ENCODE measurements at regions not wholly inside any gene's neighbourhood (a gene's known extent, or its start where the extent isn't known, plus 50 kb on each side); places are given as distances from the start of the nearest gene placed in this dataset.

DNA sequence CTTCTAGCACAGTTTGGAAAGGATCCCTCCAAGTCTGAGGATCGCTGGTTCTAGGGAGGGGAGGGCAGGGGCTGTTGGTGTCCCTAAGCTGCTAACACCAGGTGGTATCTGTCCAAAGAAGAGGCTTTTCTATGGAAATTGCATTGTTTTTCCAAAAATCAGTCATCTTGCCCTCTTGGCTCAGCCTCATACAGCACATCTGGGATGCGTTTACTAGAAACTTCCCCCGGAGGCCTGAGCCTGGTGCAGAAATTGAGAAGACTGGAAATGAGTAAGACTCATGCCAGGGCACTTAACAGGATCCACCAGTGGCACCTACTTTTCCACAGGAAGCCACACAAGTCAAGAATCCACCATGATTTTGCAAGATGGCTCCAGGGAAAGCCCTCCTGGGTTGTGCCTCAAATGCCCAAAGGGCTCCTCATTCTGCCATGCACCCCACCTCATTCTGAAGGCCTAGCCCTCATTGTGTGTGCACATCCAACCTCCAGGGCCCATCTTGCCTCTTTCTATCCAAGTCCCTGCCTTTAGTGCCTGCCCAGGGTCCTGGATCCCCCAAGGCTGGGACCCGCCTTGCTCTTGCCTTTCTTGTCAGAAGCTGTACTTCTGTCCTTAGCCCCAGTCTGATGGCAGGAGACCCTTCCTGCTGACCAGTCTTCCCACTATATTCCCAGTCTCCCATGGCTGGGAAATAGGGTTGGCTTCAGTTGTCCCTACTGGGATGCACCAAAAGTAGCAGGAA is 97.6 kb downstream of the MRPL14 start:
- in situ Hi-C loops (cut with HindIII; ENCODE audit: low pct_unique_long_range_greater_than_20kb, low sequenced_read_pairs) (no loop called here), intact Hi-C loops (cut with micrococcal nuclease; ENCODE audit: unreplicated experiment) (no loop called here)
- Histone ChIP-seq H3K27ac (ENCODE audit: low read length) (no peak overlapping the region), H3K4me1 (ENCODE audit: control insufficient read depth, insufficient read depth, low read length) (peaks cover 6% of the 10 kb centered on the region), H3K36me3 (ENCODE audit: control insufficient read depth, insufficient read depth, low read length) (no peaks in the 10 kb centered on the region; the same call in 1 of the 2 replicates), H3K9me3 (ENCODE audit: control insufficient read depth, insufficient read depth, low read depth, low read length) (no peaks in the 10 kb centered on the region), H3K4me3 (ENCODE audit: low read depth in 2 of 2, low read length in 2 of 2) (no peak overlapping the region), H3K27me3 (ENCODE audit: control insufficient read depth, insufficient read depth, low read length) (no peaks in the 10 kb centered on the region)
- TF ChIP-seq TCF7L2 (IDR thresholded peaks at IDR 0.05; ENCODE audit: low read depth, low read length) (no peak), SIN3A (IDR thresholded peaks at IDR 0.05; ENCODE audit: borderline replicate concordance, insufficient read depth, low read depth, low read length) (no peak), POLR2AphosphoS5 (IDR thresholded peaks at IDR 0.05; ENCODE audit: low read depth, low read length) (no peak)
- TF ChIP-seq, protein P1, sequence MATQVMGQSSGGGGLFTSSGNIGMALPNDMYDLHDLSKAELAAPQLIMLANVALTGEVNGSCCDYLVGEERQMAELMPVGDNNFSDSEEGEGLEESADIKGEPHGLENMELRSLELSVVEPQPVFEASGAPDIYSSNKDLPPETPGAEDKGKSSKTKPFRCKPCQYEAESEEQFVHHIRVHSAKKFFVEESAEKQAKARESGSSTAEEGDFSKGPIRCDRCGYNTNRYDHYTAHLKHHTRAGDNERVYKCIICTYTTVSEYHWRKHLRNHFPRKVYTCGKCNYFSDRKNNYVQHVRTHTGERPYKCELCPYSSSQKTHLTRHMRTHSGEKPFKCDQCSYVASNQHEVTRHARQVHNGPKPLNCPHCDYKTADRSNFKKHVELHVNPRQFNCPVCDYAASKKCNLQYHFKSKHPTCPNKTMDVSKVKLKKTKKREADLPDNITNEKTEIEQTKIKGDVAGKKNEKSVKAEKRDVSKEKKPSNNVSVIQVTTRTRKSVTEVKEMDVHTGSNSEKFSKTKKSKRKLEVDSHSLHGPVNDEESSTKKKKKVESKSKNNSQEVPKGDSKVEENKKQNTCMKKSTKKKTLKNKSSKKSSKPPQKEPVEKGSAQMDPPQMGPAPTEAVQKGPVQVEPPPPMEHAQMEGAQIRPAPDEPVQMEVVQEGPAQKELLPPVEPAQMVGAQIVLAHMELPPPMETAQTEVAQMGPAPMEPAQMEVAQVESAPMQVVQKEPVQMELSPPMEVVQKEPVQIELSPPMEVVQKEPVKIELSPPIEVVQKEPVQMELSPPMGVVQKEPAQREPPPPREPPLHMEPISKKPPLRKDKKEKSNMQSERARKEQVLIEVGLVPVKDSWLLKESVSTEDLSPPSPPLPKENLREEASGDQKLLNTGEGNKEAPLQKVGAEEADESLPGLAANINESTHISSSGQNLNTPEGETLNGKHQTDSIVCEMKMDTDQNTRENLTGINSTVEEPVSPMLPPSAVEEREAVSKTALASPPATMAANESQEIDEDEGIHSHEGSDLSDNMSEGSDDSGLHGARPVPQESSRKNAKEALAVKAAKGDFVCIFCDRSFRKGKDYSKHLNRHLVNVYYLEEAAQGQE (IDR thresholded peaks at IDR 0.05; ENCODE audit: insufficient read depth in 1 of 2, low read depth in 2 of 2, low read length in 1 of 2): no peak
- TF ChIP-seq, protein P2, sequence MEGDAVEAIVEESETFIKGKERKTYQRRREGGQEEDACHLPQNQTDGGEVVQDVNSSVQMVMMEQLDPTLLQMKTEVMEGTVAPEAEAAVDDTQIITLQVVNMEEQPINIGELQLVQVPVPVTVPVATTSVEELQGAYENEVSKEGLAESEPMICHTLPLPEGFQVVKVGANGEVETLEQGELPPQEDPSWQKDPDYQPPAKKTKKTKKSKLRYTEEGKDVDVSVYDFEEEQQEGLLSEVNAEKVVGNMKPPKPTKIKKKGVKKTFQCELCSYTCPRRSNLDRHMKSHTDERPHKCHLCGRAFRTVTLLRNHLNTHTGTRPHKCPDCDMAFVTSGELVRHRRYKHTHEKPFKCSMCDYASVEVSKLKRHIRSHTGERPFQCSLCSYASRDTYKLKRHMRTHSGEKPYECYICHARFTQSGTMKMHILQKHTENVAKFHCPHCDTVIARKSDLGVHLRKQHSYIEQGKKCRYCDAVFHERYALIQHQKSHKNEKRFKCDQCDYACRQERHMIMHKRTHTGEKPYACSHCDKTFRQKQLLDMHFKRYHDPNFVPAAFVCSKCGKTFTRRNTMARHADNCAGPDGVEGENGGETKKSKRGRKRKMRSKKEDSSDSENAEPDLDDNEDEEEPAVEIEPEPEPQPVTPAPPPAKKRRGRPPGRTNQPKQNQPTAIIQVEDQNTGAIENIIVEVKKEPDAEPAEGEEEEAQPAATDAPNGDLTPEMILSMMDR (IDR thresholded peaks at IDR 0.05): no peak
- POLR2A ChIA-PET: no interaction called here
- DNase-seq (ENCODE audit: low read depth, low spot score) (no peak), ATAC-seq (no peak)
- CTCF ChIA-PET: interaction anchor here (0.7 kb wide), 1 partner anchor 105 kb away, joined by 3 read pairs; no protein-coding TSS in a partner anchor
- BruUV-seq (replicated peaks): no TSS peak

DNA sequence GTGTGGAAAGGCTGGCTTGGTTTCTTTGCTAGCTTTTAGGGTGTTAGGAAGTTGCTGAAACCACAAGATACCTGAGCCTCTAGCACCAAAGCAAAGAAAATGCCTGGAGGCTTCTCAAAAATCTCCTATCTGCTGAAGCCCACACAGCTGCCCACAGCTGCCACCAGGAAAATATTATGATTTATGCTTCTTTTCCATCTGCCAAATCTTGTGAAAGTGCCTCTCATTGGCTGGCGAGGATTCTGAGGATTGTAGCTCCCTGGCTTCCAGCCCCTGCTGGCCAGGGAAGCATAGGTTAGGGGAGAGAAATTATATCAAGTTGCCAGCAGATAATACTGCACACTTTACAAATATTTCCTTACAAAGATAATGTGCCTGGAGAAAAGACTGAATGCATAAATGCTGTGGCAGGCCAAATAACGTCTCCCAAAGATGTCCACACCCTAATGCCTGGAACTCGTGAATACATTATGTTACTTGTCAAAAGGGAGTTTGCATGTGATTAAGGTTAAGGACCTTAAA is 98.4 kb downstream of the MRPL14 start:
- POLR2A ChIA-PET: no interaction called here
- DNase-seq (ENCODE audit: low read depth, low spot score): no peak
- CTCF ChIA-PET: interaction anchor here (0.6 to 0.7 kb wide), 2 partner anchors 104 to 421 kb away, joined by 3 to 7 read pairs; no protein-coding TSS in a partner anchor

More for the DNA sequence above, 98.4 kb downstream of the MRPL14 start:
- TF ChIP-seq POLR2AphosphoS5 (IDR thresholded peaks at IDR 0.05; ENCODE audit: low read depth, low read length): no peak
- no peak for TF ChIP-seq TCF7L2 (IDR thresholded peaks at IDR 0.05; ENCODE audit: low read depth, low read length)
- TF ChIP-seq, protein P1 (IDR thresholded peaks at IDR 0.05; ENCODE audit: insufficient read depth in 1 of 2, low read depth in 2 of 2, low read length in 1 of 2): no peak
- TF ChIP-seq, protein P2 (IDR thresholded peaks at IDR 0.05): no peak
- TF ChIP-seq SIN3A (IDR thresholded peaks at IDR 0.05; ENCODE audit: borderline replicate concordance, insufficient read depth, low read depth, low read length): no peak
- no peak for ATAC-seq
- H3K4me3 ChIP-seq (ENCODE audit: low read depth in 2 of 2, low read length in 2 of 2): no peak overlapping the region
- H3K27me3 ChIP-seq (ENCODE audit: control insufficient read depth, insufficient read depth, low read length): no peaks in the 10 kb centered on the region
- H3K4me1 ChIP-seq (ENCODE audit: control insufficient read depth, insufficient read depth, low read length): no peaks in the 10 kb centered on the region
- no peaks in the 10 kb centered on the region; the same call in 1 of the 2 replicates for H3K36me3 ChIP-seq (ENCODE audit: control insufficient read depth, insufficient read depth, low read length)
- intact Hi-C loops (cut with micrococcal nuclease; ENCODE audit: unreplicated experiment): no loop called here
- in situ Hi-C loops (cut with HindIII; ENCODE audit: low pct_unique_long_range_greater_than_20kb, low sequenced_read_pairs): no loop called here
- no TSS peak for BruUV-seq (replicated peaks)
- no peak overlapping the region for H3K27ac ChIP-seq (ENCODE audit: low read length)
- no peaks in the 10 kb centered on the region for H3K9me3 ChIP-seq (ENCODE audit: control insufficient read depth, insufficient read depth, low read depth, low read length)

Measured in Panc1 (cell line).